Stimulated activated CD4-positive, alpha-beta T cell treated with anti-CD3 and anti-CD28 coated beads, Interleukin-12 subunit alpha, Interleukin-12 subunit beta, amount 100 ng/mL, for 24 hours (primary cell): ENCODE measurements at regions not wholly inside any gene's neighbourhood (a gene's known extent, or its start where the extent isn't known, plus 50 kb on each side); places are given as distances from the start of the nearest gene placed in this dataset.

ENCODE experiments used
- DNase-seq, 2 experiments: peaks; one replicate each; pipeline ENCODE4 v3.0.0-alpha.2; 2020; ENCODE audit warnings: low read depth in 2 of 2

- DNase-seq: no peak
Observed at GRCh38 chr6:56378507-56378906, 131.1 kb upstream of the COL21A1 start.

- DNase-seq: no peak
Observed at GRCh38 chr6:56377295-56377694, 129.9 kb upstream of the COL21A1 start.

DNA sequence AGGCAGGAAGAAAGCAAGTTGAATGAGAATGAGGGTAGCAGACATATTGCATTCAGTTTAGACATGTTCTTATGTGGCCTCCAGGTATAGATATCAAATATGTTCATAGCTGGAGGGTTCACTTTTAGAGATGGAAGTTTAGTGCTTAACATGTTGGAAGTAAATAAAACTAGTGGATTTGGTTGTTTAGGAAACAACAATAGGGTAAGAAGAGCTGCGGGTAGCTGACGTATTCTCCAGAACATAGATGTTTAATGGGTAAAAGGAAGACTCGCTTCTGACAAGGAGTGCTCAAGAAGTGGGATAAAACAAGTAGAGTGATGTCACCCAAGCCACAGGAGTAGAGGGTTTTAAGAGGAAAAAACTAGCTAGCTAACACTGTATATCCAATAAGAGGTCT lies 128.4 kb upstream of the COL21A1 start:
- no peak for DNase-seq

- no peak for DNase-seq
Observed at GRCh38 chr6:56374841-56375369, 127.5 kb upstream of the COL21A1 start.

GRCh38 chr6:56372406-56372995 lies 125.1 kb upstream of the COL21A1 start:
- DNase-seq: no peak

- no peak for DNase-seq
Observed at GRCh38 chr6:56370561-56371211, 123.3 kb upstream of the COL21A1 start.

DNA sequence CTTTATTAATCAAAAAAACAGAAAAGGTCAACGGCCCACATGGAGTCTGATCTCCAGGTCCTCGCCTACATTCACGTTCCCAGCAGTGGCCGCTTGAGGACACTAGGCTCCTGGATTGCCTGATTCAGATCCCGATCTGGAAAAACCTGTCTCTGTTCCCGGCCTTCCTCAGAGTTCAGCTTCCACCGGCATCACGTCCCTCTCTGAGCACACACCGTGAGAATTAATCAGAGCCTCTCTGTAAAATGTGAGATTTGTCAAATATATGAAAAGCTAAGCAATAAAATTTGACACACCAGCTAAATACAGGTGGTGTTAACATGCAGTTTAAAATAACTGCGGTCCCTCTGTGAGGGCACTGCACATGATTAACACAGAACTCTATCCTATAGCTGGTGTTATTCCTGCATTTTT lies 122.8 kb upstream of the COL21A1 start:
- DNase-seq: no peak

DNA sequence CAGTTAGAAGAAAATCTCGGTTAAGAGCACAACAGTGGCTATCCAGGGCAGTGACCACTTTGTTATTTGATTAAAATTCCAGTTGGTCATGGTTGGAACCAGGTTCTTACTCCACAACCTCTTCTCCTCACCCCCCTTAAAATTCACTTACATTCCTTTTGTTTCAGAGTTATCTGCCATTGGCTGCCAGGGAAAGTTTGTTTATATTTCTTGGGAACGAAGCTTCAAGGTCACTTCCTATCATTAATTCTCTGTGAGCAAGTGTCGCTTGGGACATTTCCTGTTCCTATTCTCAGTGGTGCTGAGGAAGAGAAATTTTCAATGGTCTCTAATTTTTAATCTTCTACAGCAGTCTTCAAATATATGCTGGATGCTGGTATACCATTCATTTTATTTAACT lies 121.1 kb upstream of the COL21A1 start:
- no peak for DNase-seq

DNA sequence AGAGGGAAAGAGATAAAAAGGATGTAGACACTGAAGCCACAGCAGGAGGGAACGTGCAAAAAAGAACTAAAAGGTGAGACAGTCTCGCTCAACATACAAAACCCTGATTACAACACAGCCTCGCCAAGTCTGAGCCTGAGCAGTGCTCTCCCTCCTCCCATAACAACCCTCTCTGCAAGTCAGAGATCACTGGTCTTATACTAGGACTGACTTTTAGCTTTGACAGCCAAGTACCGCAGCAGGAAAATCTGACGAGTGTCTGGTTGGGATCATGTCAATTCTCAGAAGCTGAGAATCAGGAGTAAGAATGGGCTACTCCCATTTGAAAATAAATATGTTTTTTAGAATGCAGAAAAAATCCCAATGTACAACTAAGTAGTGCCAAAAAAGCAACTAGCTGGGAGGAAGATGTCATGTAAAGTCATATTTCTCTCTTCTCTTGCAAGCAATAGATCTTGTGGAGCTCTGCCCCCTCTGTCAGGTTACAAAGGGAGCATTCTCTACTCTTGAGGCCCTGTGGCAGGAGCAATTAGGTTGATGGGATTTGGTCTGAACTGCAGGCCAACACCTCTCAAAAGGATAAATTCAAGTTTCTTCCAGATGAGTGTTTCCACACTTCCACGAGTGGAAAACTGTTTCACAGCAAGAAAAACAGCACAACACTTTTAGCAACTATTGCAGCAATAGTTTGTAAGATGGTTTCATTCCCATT lies 118.9 kb upstream of the COL21A1 start:
- DNase-seq: no peak

DNA sequence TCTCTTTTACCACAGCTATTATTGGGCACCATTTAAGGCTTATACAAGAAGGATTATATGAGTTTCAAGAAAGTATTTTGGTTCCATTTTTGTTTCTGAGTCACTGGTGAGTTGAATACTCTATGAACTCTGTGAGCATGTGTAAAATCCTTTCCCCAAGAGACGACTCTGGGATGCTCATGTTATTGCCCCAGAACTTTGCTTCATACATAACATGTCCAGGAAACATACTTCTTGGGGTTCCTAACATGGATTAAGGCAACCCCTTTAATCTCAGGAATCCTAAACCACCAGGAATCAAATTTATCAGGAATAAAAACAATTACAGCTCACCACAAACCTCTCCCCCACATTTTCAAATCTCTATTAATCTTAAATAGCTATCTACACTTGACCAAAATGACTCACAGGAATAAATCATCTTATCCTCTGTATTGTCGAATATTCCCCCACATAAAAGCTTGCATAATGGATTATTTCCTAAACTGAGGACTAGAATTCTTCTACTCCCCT lies 117.5 kb upstream of the COL21A1 start:
- DNase-seq: no peak

DNA sequence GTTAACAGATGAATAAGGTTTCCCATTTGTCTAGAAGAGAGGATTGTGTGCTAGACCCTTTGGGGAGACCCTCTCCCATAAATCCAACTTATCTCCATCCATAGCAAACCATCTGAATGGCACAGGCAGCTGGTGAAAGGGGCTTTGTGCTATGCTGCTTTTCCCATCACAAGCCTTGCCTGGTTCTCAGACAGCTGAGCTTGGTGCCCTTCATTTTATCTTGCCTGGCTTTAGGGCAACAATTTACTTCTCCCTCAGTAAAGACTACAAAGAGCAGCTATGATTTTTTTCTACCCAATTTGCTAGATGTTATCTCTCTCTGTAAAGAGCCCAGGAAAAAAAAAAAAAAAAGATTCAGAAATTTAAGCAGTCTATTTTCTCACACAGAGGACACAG lies 117.0 kb upstream of the COL21A1 start:
- DNase-seq: no peak

DNA sequence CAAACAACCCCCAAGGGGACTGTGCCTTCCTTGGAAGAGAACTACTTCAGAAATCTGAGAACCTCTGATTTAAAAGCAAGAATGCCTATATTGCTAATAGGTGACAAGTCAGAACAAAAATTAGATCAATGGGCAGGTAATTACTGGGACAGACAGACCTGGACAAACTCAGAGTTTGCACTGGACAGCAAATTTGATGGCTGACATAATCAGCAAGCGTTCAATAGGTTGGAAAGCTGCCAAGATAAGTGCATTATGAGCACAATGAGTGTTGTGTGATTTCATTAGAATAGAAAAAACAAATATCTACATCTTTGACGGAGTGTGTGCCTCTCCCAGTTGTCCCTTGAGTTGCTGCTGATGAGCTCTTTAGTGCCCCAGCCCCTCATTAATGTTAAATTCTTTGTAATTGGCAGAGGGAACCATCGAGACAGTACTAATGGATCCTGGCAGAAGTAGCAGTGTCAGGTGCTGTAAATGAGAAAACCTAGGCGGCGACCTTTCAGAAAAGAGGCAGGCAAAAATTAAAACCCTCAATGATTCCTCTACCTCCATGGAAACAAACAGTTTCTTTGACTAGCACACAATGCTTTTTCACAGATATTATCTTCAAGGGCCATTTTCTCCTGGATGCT lies 116.5 kb upstream of the COL21A1 start:
- no peak for DNase-seq

GRCh38 chr6:56361812-56362211 lies 114.4 kb upstream of the COL21A1 start:
- DNase-seq: no peak

DNA sequence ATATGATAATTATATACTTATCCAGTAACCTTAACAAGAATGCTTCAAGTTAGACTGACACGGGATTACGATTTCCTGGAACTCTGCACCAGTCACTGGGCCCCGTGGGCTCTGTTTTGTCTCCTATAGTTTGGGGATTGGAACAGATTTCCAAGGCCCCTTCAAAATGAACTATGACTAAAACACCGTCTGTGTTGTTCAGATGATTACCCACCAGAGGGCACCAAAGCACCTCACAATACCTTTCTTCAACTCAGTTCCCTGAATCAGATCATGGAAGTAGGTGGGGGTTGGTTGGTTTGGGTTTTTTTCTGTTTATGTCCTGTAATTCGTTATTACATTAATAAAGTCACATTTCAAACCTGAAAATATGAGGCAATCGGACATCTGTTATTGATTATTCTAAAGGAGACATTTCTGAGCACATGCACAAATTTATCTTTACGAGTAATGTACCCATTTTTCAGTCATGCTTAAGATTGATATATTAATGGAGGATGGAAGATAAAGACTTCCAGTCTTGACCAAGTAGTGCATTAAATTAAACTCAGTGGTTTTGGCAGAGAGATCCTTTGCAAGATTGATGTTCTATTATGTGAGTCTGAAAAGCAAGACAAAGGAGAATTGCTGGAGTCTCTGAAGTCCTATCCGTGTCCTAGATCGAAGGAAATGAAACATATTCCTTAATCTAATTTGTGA lies 112.0 kb upstream of the COL21A1 start:
- peak; percentile 25 to 49 for DNase-seq

- DNase-seq: no peak
Observed at GRCh38 chr6:56357616-56358373, 110.4 kb upstream of the COL21A1 start.

- no peak for DNase-seq
Observed at GRCh38 chr6:56356426-56356825, 109.0 kb upstream of the COL21A1 start.

DNA sequence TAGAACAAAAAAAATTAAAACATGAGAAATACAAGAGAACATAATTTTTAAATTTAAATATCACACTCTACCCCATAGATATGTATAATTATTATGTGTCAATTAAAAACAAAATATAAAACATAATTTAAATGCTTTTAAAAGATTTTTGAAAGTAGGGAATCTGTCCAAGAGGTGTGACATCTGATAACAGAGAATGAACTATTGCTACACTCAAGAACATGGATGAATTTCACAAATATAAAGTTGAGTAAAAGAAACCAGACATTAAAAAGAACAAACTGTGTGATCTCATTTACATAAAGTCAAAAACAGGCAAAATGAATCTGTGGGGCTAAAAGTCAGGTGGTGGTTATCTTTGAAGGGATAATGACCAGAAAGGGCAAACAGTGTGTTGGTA lies 106.5 kb upstream of the COL21A1 start:
- DNase-seq: no peak

DNA sequence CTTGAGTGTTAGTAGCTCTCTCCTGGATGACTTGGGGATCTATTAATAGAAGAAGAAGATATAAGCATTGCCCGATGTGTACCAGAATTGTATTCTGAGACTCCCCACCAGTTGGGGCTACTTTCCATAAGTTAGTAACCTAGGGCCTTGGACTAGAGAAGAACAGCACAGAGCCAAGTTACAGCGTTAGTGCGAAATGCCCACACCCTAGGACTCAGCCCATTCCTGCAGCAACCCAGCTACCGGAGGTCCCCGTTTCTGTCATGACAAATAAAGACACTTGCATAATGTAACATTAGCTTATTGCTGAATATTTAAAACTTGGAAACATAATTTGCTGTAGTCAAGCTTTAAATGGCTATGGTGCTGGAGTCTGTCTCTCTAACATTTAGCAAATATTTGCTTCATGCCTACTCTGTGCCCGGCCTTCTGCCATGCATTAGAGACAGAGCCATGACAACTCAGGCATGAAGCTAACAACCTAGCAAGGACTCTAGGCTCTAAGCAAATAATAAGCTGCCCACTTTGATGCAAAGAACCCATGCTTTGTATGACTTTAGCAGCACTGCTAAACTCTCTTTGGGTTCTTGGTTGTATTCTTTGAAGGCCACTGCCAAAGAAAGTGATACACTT lies 103.4 kb upstream of the COL21A1 start:
- no peak for DNase-seq

- DNase-seq: no peak
Observed at GRCh38 chr6:56349194-56349593, 101.8 kb upstream of the COL21A1 start.

- no peak for DNase-seq
Observed at GRCh38 chr6:56348578-56348977, 101.2 kb upstream of the COL21A1 start.
